ENCODE measurements at regions not wholly inside any gene's neighbourhood (a gene's known extent, or its start where the extent isn't known, plus 50 kb on each side); places are given as distances from the start of the nearest gene placed in this dataset.

GRCh38 chr2:60306267-60306861 is 247.1 kb downstream of the BCL11A start:
- TF ChIP-seq CTCF (IDR thresholded peaks at IDR 0.05; ENCODE audit: borderline replicate concordance, extremely low read depth, low read length, poor library complexity, severe bottlenecking) = no peak
- no peak for TF ChIP-seq EZH2 (IDR thresholded peaks at IDR 0.05; ENCODE audit: borderline replicate concordance, low read depth, low read length, severe bottlenecking)
